ENCODE measurements at regions not wholly inside any gene's neighbourhood (a gene's known extent, or its start where the extent isn't known, plus 50 kb on each side); places are given as distances from the start of the nearest gene placed in this dataset.

- ATAC-seq = no peak; the same call in 1 of the 2 replicates
- TF ChIP-seq SP1 (CRISPR knock-in tag; conservative IDR thresholded peaks at IDR 0.05) (no peak), NFATC4 (CRISPR knock-in tag; IDR thresholded peaks at IDR 0.05) (no peak), RORB (CRISPR knock-in tag; IDR thresholded peaks at IDR 0.05) (no peak), GABPB1 (CRISPR knock-in tag; IDR thresholded peaks at IDR 0.05) (no peak), MLX (CRISPR knock-in tag; IDR thresholded peaks at IDR 0.05) (no peak)
- TF ChIP-seq, protein P1, sequence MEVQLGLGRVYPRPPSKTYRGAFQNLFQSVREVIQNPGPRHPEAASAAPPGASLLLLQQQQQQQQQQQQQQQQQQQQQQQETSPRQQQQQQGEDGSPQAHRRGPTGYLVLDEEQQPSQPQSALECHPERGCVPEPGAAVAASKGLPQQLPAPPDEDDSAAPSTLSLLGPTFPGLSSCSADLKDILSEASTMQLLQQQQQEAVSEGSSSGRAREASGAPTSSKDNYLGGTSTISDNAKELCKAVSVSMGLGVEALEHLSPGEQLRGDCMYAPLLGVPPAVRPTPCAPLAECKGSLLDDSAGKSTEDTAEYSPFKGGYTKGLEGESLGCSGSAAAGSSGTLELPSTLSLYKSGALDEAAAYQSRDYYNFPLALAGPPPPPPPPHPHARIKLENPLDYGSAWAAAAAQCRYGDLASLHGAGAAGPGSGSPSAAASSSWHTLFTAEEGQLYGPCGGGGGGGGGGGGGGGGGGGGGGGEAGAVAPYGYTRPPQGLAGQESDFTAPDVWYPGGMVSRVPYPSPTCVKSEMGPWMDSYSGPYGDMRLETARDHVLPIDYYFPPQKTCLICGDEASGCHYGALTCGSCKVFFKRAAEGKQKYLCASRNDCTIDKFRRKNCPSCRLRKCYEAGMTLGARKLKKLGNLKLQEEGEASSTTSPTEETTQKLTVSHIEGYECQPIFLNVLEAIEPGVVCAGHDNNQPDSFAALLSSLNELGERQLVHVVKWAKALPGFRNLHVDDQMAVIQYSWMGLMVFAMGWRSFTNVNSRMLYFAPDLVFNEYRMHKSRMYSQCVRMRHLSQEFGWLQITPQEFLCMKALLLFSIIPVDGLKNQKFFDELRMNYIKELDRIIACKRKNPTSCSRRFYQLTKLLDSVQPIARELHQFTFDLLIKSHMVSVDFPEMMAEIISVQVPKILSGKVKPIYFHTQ (CRISPR knock-in tag; IDR thresholded peaks at IDR 0.05) = no peak
- Mint-ChIP-seq H3K27me3 (ENCODE audit: low read depth) (no peaks in the 10 kb centered on the region), H3K4me1 (peaks cover 16% of the 10 kb centered on the region), H3K4me3 (no peak overlapping the region), H3K27ac (no peak overlapping the region), H3K36me3 (no peaks in the 10 kb centered on the region), H3K9me3 (no peaks in the 10 kb centered on the region)
- POLR2A ChIA-PET = no interaction called here
- CTCF ChIA-PET = interaction anchor here (0.6 to 1.2 kb wide), 2 partner anchors 11 to 41 kb away, joined by 3 to 4 read pairs; no protein-coding TSS in a partner anchor
- no peak for DNase-seq (ENCODE audit: low spot score)
These were observed 50.8 kb upstream of the SLC6A6 start for GRCh38 chr3:14351617-14352001.

DNA sequence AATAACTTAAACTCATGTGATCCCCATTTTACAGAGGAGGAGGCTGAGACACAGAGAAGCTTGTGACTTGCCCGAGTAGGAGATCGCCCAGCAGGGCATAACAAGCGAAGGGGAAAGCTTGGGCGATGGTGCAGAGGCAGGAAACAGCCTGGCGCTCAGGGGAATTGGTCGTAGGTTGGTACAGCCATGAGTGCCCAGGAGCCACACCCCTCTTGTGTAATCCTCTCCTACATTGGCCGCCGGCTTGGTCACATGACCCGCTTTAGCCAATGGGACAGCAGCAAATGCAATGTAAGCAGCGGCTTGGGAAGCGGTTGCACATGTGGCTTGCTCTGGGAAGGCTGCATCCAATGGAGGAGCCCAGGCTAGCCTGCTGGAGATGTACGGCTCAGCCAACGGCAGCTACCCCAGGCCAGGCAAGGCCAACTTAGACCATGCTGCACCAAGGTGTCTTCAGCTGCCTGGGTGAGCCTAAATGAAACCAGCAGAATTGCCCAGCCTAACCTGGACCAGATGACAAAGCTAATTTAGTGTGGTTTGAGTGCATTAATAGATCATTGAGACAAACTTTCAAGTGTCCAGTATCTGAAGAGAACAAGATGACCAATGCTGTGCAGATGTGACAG lies 50.3 kb upstream of the SLC6A6 start:
- DNase-seq (ENCODE audit: low spot score) (peak; percentile 73), ATAC-seq (peak; percentile 69)
- no peaks in the 10 kb centered on the region for H3K36me3 Mint-ChIP-seq
- no peaks in the 10 kb centered on the region for H3K27me3 Mint-ChIP-seq (ENCODE audit: low read depth)
- CTCF ChIA-PET = interaction anchor here (1.2 to 1.8 kb wide), 2 partner anchors 40 to 73 kb away, joined by 4 read pairs; no protein-coding TSS in a partner anchor
- H3K27ac Mint-ChIP-seq = no peak overlapping the region
- H3K4me1 Mint-ChIP-seq = peaks cover 16% of the 10 kb centered on the region
- POLR2A ChIA-PET = no interaction called here
- peak; percentile 85 for TF ChIP-seq USF1 (CRISPR knock-in tag; IDR thresholded peaks at IDR 0.05)
- peak; percentile 50 for TF ChIP-seq NFYB (CRISPR knock-in tag; conservative IDR thresholded peaks at IDR 0.05; ENCODE audit: low read depth)
- TF ChIP-seq, protein P2, sequence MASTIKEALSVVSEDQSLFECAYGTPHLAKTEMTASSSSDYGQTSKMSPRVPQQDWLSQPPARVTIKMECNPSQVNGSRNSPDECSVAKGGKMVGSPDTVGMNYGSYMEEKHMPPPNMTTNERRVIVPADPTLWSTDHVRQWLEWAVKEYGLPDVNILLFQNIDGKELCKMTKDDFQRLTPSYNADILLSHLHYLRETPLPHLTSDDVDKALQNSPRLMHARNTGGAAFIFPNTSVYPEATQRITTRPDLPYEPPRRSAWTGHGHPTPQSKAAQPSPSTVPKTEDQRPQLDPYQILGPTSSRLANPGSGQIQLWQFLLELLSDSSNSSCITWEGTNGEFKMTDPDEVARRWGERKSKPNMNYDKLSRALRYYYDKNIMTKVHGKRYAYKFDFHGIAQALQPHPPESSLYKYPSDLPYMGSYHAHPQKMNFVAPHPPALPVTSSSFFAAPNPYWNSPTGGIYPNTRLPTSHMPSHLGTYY (CRISPR knock-in tag; IDR thresholded peaks at IDR 0.05) = no peak
- TF ChIP-seq, protein P3, sequence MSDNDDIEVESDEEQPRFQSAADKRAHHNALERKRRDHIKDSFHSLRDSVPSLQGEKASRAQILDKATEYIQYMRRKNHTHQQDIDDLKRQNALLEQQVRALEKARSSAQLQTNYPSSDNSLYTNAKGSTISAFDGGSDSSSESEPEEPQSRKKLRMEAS (CRISPR knock-in tag; IDR thresholded peaks at IDR 0.05) = peak; percentile 62
- TF ChIP-seq, protein P4, sequence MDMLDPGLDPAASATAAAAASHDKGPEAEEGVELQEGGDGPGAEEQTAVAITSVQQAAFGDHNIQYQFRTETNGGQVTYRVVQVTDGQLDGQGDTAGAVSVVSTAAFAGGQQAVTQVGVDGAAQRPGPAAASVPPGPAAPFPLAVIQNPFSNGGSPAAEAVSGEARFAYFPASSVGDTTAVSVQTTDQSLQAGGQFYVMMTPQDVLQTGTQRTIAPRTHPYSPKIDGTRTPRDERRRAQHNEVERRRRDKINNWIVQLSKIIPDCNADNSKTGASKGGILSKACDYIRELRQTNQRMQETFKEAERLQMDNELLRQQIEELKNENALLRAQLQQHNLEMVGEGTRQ (CRISPR knock-in tag; IDR thresholded peaks at IDR 0.05) = peak; percentile 91
- no peak for TF ChIP-seq GRHL2 (CRISPR knock-in tag; IDR thresholded peaks at IDR 0.05; ENCODE audit: insufficient replicate concordance, severe bottlenecking)
- no peak overlapping the region for H3K4me3 Mint-ChIP-seq
- no peaks in the 10 kb centered on the region for H3K9me3 Mint-ChIP-seq

Measured in WTC11 (cell line).